ENCODE measurements at regions not wholly inside any gene's neighbourhood (a gene's known extent, or its start where the extent isn't known, plus 50 kb on each side); places are given as distances from the start of the nearest gene placed in this dataset.
A peak's percentile ranks its signal among the peaks of the same experiment; 100 is the strongest.

GRCh38 chr2:40721595-40721994, 269.7 kb upstream of the SLC8A1 start:
- Histone ChIP-seq H2AFZ (ENCODE audit: insufficient read depth, low read depth, low read length, poor library complexity, severe bottlenecking) (no peak overlapping the region), H4K20me1 (ENCODE audit: insufficient read depth, low read length) (no peaks in the 10 kb centered on the region), H3K4me1 (ENCODE audit: control insufficient read depth in 1 of 2, insufficient read depth in 2 of 2, low read length in 2 of 2) (peaks cover 0 to 3% of the 10 kb centered on the region in 2 donors), H3K4me2 (replicated peaks; ENCODE audit: extremely low read depth, low read length, poor library complexity, severe bottlenecking) (no peak overlapping the region), H3K27ac (ENCODE audit: low read depth in 1 of 2, low read length in 2 of 2) (no peak overlapping the region), H3K36me3 (replicated peaks in 1 of 2; ENCODE audit: control insufficient read depth in 1 of 2, insufficient read depth in 2 of 2, low read length in 2 of 2) (no peaks in the 10 kb centered on the region), H3K9ac (ENCODE audit: insufficient read depth, low read length, poor library complexity, severe bottlenecking) (no peak overlapping the region), H3K9me3 (replicated peaks in 1 of 2; ENCODE audit: control insufficient read depth in 1 of 2, insufficient read depth in 1 of 2, low read length in 2 of 2) (no peaks in the 10 kb centered on the region), H3K79me2 (ENCODE audit: insufficient read depth, low read length) (no peaks in the 10 kb centered on the region), H3K27me3 (ENCODE audit: control insufficient read depth in 2 of 2, insufficient read depth in 2 of 2, low read length in 2 of 2) (no peaks in the 10 kb centered on the region), H3K4me3 (replicated peaks in 1 of 3; ENCODE audit: low read depth in 2 of 3, low read length in 3 of 3) (no peak overlapping the region)
- intact Hi-C loops (cut with micrococcal nuclease) = no loop called here
- Mint-ChIP-seq H3K9me3 (peaks cover 0 to 4% (median 0%) of the 10 kb centered on the region in 7 donors), H3K36me3 (no peaks in the 10 kb centered on the region), H3K27me3 (ENCODE audit: low read depth in 3 of 3) (no peaks in the 10 kb centered on the region), H3K4me3 (no peak overlapping the region), H3K27ac (no peak overlapping the region), H3K4me1 (peaks cover 12% of the 10 kb centered on the region)
- no peak for DNase-seq
- TF ChIP-seq CTCF (IDR thresholded peaks at IDR 0.05) = no peak
- WGBS (ENCODE audit: insufficient coverage) = no CpG with 5 or more reads among the region's 1 CpG

GRCh38 chr2:40723194-40723593, 271.3 kb upstream of the SLC8A1 start:
- Mint-ChIP-seq H3K4me1 (peaks cover 12% of the 10 kb centered on the region), H3K9me3 (peaks cover 0 to 4% (median 0%) of the 10 kb centered on the region in 7 donors), H3K27me3 (ENCODE audit: low read depth in 3 of 3) (no peaks in the 10 kb centered on the region), H3K27ac (peak overlapping the region in 1 of 7 donors; percentile 31), H3K4me3 (no peak overlapping the region), H3K36me3 (no peaks in the 10 kb centered on the region)
- no CpG with 5 or more reads among the region's 1 CpG for WGBS (ENCODE audit: insufficient coverage)
- intact Hi-C loops (cut with micrococcal nuclease) = no loop called here
- Histone ChIP-seq H3K4me3 (replicated peaks in 1 of 3; ENCODE audit: low read depth in 2 of 3, low read length in 3 of 3) (no peak overlapping the region), H3K4me2 (replicated peaks; ENCODE audit: extremely low read depth, low read length, poor library complexity, severe bottlenecking) (no peak overlapping the region), H3K4me1 (ENCODE audit: control insufficient read depth in 1 of 2, insufficient read depth in 2 of 2, low read length in 2 of 2) (peaks cover 0 to 3% of the 10 kb centered on the region in 2 donors), H3K36me3 (replicated peaks in 1 of 2; ENCODE audit: control insufficient read depth in 1 of 2, insufficient read depth in 2 of 2, low read length in 2 of 2) (no peaks in the 10 kb centered on the region), H3K79me2 (ENCODE audit: insufficient read depth, low read length) (no peaks in the 10 kb centered on the region), H3K27me3 (ENCODE audit: control insufficient read depth in 2 of 2, insufficient read depth in 2 of 2, low read length in 2 of 2) (no peaks in the 10 kb centered on the region), H2AFZ (ENCODE audit: insufficient read depth, low read depth, low read length, poor library complexity, severe bottlenecking) (no peak overlapping the region), H3K9me3 (replicated peaks in 1 of 2; ENCODE audit: control insufficient read depth in 1 of 2, insufficient read depth in 1 of 2, low read length in 2 of 2) (no peaks in the 10 kb centered on the region), H3K27ac (ENCODE audit: low read depth in 1 of 2, low read length in 2 of 2) (no peak overlapping the region), H4K20me1 (ENCODE audit: insufficient read depth, low read length) (no peaks in the 10 kb centered on the region), H3K9ac (ENCODE audit: insufficient read depth, low read length, poor library complexity, severe bottlenecking) (no peak overlapping the region)
- no peak for TF ChIP-seq CTCF (IDR thresholded peaks at IDR 0.05)
- no peak for DNase-seq
